ENCODE measurements at regions not wholly inside any gene's neighbourhood (a gene's known extent, or its start where the extent isn't known, plus 50 kb on each side); places are given as distances from the start of the nearest gene placed in this dataset.

DNA sequence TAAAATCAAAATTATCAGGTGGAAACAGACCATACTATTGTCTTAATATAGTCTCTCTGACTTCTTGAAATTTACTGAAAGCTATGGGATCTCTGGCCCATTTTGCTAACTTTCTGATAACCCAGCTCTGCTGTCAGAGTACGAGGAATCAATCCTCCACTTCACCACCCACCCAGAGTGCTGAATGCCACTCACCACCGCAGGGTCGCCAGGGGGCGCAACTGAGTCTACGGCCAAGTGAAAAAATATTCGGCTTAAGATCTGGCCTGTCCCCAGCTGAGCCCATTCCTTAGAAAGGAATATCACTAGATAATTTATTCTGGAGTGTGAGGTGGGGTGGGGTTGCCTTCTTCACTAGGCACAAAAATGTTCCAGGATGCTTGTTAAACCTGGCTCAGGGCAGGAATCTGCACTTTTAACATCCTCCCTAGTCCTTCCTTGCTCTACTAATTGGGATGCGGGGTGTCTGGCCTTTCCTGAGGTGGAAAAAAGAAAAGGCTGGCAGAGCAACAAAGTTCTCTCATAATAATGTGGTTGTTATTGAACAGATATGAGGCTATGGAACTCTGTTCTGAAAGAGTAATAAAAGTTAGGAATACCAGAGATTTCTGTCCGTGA lies 520.6 kb downstream of the MFSD1 start:
- Histone ChIP-seq H3K36me3 (ENCODE audit: control insufficient read depth, insufficient read depth, low read length) (no peaks in the 10 kb centered on the region), H3K27me3 (ENCODE audit: control insufficient read depth, insufficient read depth, low read length) (no peaks in the 10 kb centered on the region), H3K79me2 (no peaks in the 10 kb centered on the region), H2AFZ (no peak overlapping the region), H3K9ac (no peak overlapping the region), H3K4me2 (ENCODE audit: low read length) (no peak overlapping the region), H3K4me1 (no peaks in the 10 kb centered on the region), H3K27ac (no peak overlapping the region), H3K4me3 (ENCODE audit: low read depth, low read length) (no peak overlapping the region), H3K9me3 (ENCODE audit: control insufficient read depth, low read length) (no peaks in the 10 kb centered on the region)
- TF ChIP-seq, protein P1, sequence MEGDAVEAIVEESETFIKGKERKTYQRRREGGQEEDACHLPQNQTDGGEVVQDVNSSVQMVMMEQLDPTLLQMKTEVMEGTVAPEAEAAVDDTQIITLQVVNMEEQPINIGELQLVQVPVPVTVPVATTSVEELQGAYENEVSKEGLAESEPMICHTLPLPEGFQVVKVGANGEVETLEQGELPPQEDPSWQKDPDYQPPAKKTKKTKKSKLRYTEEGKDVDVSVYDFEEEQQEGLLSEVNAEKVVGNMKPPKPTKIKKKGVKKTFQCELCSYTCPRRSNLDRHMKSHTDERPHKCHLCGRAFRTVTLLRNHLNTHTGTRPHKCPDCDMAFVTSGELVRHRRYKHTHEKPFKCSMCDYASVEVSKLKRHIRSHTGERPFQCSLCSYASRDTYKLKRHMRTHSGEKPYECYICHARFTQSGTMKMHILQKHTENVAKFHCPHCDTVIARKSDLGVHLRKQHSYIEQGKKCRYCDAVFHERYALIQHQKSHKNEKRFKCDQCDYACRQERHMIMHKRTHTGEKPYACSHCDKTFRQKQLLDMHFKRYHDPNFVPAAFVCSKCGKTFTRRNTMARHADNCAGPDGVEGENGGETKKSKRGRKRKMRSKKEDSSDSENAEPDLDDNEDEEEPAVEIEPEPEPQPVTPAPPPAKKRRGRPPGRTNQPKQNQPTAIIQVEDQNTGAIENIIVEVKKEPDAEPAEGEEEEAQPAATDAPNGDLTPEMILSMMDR (IDR thresholded peaks at IDR 0.05) = no peak

DNA sequence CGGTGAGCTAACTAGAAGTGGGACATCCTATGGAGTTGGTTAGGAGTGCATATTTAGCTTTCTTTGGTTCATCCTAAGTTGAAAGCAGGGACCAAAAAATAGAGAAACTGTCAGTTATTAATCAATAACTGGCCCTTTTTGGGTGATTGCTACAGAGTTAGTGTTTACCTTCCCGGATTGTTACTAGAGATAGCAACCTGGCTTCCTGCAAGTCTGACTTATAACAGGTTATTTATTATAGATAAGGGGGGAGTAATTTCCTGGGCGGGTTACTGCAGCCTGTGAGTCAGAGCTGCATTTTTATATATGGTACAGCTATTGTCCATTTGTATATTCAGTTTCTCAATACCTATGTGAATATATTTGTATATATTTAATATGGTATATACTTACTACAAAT lies 522.0 kb downstream of the MFSD1 start:
- Histone ChIP-seq H3K9ac (no peak overlapping the region), H2AFZ (no peak overlapping the region), H3K36me3 (ENCODE audit: control insufficient read depth, insufficient read depth, low read length) (no peaks in the 10 kb centered on the region), H3K27ac (no peak overlapping the region), H3K9me3 (ENCODE audit: control insufficient read depth, low read length) (no peaks in the 10 kb centered on the region), H3K4me3 (ENCODE audit: low read depth, low read length) (no peak overlapping the region), H3K4me1 (no peaks in the 10 kb centered on the region), H3K4me2 (ENCODE audit: low read length) (no peak overlapping the region), H3K27me3 (ENCODE audit: control insufficient read depth, insufficient read depth, low read length) (no peaks in the 10 kb centered on the region), H3K79me2 (no peaks in the 10 kb centered on the region)
- TF ChIP-seq, protein P1 (IDR thresholded peaks at IDR 0.05) = no peak

DNA sequence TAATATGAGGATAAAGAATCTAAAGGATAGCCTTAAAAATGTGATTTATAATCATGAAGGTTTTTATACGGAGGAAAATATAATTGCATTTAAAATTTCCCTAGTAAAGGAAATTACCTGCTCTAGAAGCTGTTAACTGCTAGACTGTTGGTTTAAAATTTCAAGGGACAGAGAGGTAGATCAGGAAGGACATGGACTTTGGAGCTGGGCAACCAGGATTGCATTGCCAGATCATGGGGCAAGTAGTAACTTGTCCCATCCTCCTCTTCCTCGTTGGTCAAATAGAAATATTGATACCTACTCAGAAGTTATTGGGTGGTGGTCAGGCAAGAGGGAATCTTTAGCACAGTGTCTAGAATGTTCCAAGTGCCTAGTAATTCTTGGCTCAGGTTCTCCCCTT lies 525.1 kb downstream of the MFSD1 start:
- TF ChIP-seq, protein P1 (IDR thresholded peaks at IDR 0.05) = no peak
- no peak overlapping the region for H3K4me3 ChIP-seq (ENCODE audit: low read depth, low read length)
- H3K9me3 ChIP-seq (ENCODE audit: control insufficient read depth, low read length) = no peaks in the 10 kb centered on the region
- H2AFZ ChIP-seq = no peak overlapping the region
- H3K79me2 ChIP-seq = no peaks in the 10 kb centered on the region
- no peaks in the 10 kb centered on the region for H3K36me3 ChIP-seq (ENCODE audit: control insufficient read depth, insufficient read depth, low read length)
- no peak overlapping the region for H3K27ac ChIP-seq
- no peak overlapping the region for H3K4me2 ChIP-seq (ENCODE audit: low read length)
- no peaks in the 10 kb centered on the region for H3K4me1 ChIP-seq
- no peak overlapping the region for H3K9ac ChIP-seq
- no peaks in the 10 kb centered on the region for H3K27me3 ChIP-seq (ENCODE audit: control insufficient read depth, insufficient read depth, low read length)

DNA sequence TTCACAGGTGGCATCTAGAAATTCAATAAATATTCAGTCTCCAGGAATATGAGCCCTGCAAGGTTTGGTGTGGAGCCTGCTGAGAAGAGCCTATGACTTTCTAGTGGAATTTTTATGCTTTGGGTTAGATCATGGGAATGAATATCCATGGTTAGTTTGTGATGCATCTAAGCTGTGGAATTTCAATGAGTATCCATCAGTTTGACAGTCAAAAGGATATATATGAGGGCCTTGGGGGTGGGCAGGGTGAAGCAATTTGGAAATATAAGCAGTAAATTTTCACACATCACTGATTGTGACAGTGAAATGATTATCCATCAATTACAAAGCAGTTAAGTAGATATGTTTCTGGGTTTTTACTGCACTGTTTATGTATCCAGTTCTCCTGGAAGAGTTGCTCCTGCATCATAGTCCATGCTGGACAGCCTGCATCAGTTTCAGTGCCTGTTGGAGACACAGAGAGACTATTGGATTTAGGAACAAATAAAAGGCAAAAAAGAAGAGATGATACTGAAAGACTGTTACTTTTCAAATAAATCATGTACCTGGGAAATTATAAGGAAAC lies 530.8 kb downstream of the MFSD1 start:
- no peaks in the 10 kb centered on the region for H3K36me3 ChIP-seq (ENCODE audit: control insufficient read depth, insufficient read depth, low read length)
- H3K27me3 ChIP-seq (ENCODE audit: control insufficient read depth, insufficient read depth, low read length) = no peaks in the 10 kb centered on the region
- no peak overlapping the region for H2AFZ ChIP-seq
- TF ChIP-seq, protein P1 (IDR thresholded peaks at IDR 0.05) = no peak
- H3K9ac ChIP-seq = no peak overlapping the region
- no peak overlapping the region for H3K4me2 ChIP-seq (ENCODE audit: low read length)
- H3K4me3 ChIP-seq (ENCODE audit: low read depth, low read length) = no peak overlapping the region
- H3K27ac ChIP-seq = no peak overlapping the region
- no peaks in the 10 kb centered on the region for H3K79me2 ChIP-seq
- H3K9me3 ChIP-seq (ENCODE audit: control insufficient read depth, low read length) = no peaks in the 10 kb centered on the region
- no peaks in the 10 kb centered on the region for H3K4me1 ChIP-seq

DNA sequence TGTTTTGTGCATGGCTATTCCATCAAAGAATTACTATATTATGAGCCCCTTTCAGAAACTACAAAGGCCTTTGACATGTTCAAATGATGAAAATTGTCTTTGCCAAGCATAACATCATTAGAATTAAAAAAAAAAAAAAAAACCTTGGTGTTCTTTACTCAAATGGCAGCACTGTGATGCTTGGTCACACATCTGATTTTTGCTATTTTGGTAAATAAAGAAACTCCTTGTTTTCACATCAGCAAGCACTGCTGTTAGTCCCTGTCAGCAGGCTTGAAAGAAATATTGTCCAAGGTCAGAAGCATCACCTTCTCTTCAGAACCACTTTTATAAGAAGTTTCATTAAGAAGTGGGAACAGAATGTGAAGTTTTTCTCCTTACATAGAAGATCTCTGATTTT lies 537.3 kb downstream of the MFSD1 start:
- Histone ChIP-seq H3K27ac (no peak overlapping the region), H2AFZ (no peak overlapping the region), H3K4me1 (no peaks in the 10 kb centered on the region), H3K4me3 (ENCODE audit: low read depth, low read length) (no peak overlapping the region), H3K27me3 (ENCODE audit: control insufficient read depth, insufficient read depth, low read length) (no peaks in the 10 kb centered on the region), H3K36me3 (ENCODE audit: control insufficient read depth, insufficient read depth, low read length) (no peaks in the 10 kb centered on the region), H3K9ac (no peak overlapping the region), H3K4me2 (ENCODE audit: low read length) (no peak overlapping the region), H3K79me2 (no peaks in the 10 kb centered on the region), H3K9me3 (ENCODE audit: control insufficient read depth, low read length) (peaks cover 6% of the 10 kb centered on the region)
- TF ChIP-seq, protein P1 (IDR thresholded peaks at IDR 0.05) = no peak

Measured in parathyroid adenoma (tissue), 2 donors.